Psoas muscle (tissue), 7 donors: ENCODE measurements at regions not wholly inside any gene's neighbourhood (a gene's known extent, or its start where the extent isn't known, plus 50 kb on each side); places are given as distances from the start of the nearest gene placed in this dataset.

ENCODE experiments used
- ATAC-seq, 4 donors: fragments of 200-7000 bp; cut with Tn5 transposase; one replicate each; pipeline ENCODE4 v1.9.1; 2020; ENCODE audit warnings: moderate library complexity in 3 of 4, mild to moderate bottlenecking in 2 of 4
- DNase-seq, 2 donors: peaks; one replicate each; pipeline ENCODE4 v3.0.0-alpha.2; 2020
- H3K27ac ChIP-seq: fragments of 200-600 bp; one replicate; pipeline ENCODE4 v1.8.0; 2022
- H3K27me3 ChIP-seq, 3 donors: fragments of 200-600 bp in 1 of 3; one replicate each; pipeline versions ENCODE4 v1.6.1 to v1.8.0; 2013 to 2022; ENCODE audit warnings: low read length in 2 of 3, mild to moderate bottlenecking in 2 of 3, moderate library complexity in 1 of 3; ENCODE audit not compliant: insufficient read depth in 3 of 3
- H3K36me3 ChIP-seq, 2 donors: fragments of 200-600 bp in 1 of 2; one replicate each; pipeline versions ENCODE4 v1.6.1 to v1.8.0; 2013 to 2022; ENCODE audit warnings: low read depth in 1 of 2, mild to moderate bottlenecking in 1 of 2, moderate library complexity in 1 of 2; ENCODE audit not compliant: insufficient read depth in 1 of 2
- H3K4me1 ChIP-seq: fragments of 200-600 bp; one replicate; pipeline ENCODE4 v1.8.0; 2022
- H3K4me3 ChIP-seq: fragments of 200-600 bp; one replicate; pipeline ENCODE4 v1.8.0; 2022; ENCODE audit warnings: mild to moderate bottlenecking
- H3K9me3 ChIP-seq: fragments of 200-600 bp; one replicate; pipeline ENCODE4 v1.8.0; 2022
- CTCF ChIP-seq: fragments of 200-600 bp; IDR thresholded peaks from one replicate; pipeline ENCODE4 v1.8.0; 2022; ENCODE audit warnings: antibody characterized with exemption
- WGBS, 3 donors: extraction: QIAGEN DNeasy Blood & Tissue Kit; methylation state at CpG; one replicate each; pipeline versions ENCODE4 v1.1.6 to v1.1.7; 2013; 5-methylcytosine and 5-hydroxymethylcytosine counted together
- intact Hi-C, 2 donors: fragments of 100-400 bp; cut with DNase I; formaldehyde crosslinking; loops; one replicate each; pipeline versions ENCODE4 v1.11.0 to v1.14.2; 2022
- donor health status: healthy with polysubstance abuse.
- donor health status: DM: no; HTN: no; CAD: no; lungs with moderate emphysema.
- donor health status: Bipolar disorder and iron deficiency.
- donor health status: healthy.
- donor health status: DM: yes; HTN: yes; CAD: no.
- donor health status: DM: no; HTN: no; CAD: no.
- donor health status: DM: yes; HTN: yes; CAD: no.

GRCh38 chr3:166243511-166243910 lies 406.3 kb upstream of the BCHE start:
- intact Hi-C loops: no loop called here
- no peak for TF ChIP-seq CTCF
- DNase-seq (no peak), ATAC-seq (no peak)
- Histone ChIP-seq H3K27me3 (no peaks in the 10 kb centered on the region), H3K4me3 (no peak overlapping the region), H3K9me3 (no peaks in the 10 kb centered on the region), H3K27ac (no peak overlapping the region), H3K36me3 (no peaks in the 10 kb centered on the region), H3K4me1 (no peaks in the 10 kb centered on the region)

- ATAC-seq: no peak
- H3K36me3 ChIP-seq: no peaks in the 10 kb centered on the region
- no peak for TF ChIP-seq CTCF
- H3K4me1 ChIP-seq: no peaks in the 10 kb centered on the region
- intact Hi-C loops: no loop called here
- H3K9me3 ChIP-seq: no peaks in the 10 kb centered on the region
- H3K4me3 ChIP-seq: no peak overlapping the region
- no peak for DNase-seq
- no peak overlapping the region for H3K27ac ChIP-seq
- WGBS, 3 donors: 82 to 87% (median 82%) methylated on average over 3 of the region's 3 CpGs
- no peaks in the 10 kb centered on the region for H3K27me3 ChIP-seq
Measured at GRCh38 chr3:166223120-166223519, 385.9 kb upstream of the BCHE start.

GRCh38 chr3:166211451-166211850 lies 374.2 kb upstream of the BCHE start:
- ATAC-seq (no peak), DNase-seq (no peak)
- TF ChIP-seq CTCF: no peak
- 26 to 41% (median 27%) methylated on average over 4 of the region's 4 CpGs for WGBS, 3 donors
- no peaks in the 10 kb centered on the region for H3K9me3 ChIP-seq
- H3K4me1 ChIP-seq: no peaks in the 10 kb centered on the region
- H3K27me3 ChIP-seq: no peaks in the 10 kb centered on the region
- intact Hi-C loops: no loop called here
- H3K27ac ChIP-seq: no peak overlapping the region
- no peaks in the 10 kb centered on the region for H3K36me3 ChIP-seq
- H3K4me3 ChIP-seq: no peak overlapping the region

- no peaks in the 10 kb centered on the region for H3K27me3 ChIP-seq
- intact Hi-C loops: no loop called here
- TF ChIP-seq CTCF: no peak
- H3K4me3 ChIP-seq: no peak overlapping the region
- H3K4me1 ChIP-seq: no peaks in the 10 kb centered on the region
- 65 to 77% (median 68%) methylated on average over 1 of the region's 1 CpG for WGBS, 3 donors
- ATAC-seq (no peak), DNase-seq (no peak)
- H3K36me3 ChIP-seq: no peaks in the 10 kb centered on the region
- H3K9me3 ChIP-seq: no peaks in the 10 kb centered on the region
- no peak overlapping the region for H3K27ac ChIP-seq
Measured at GRCh38 chr3:166209701-166210100, 372.5 kb upstream of the BCHE start.

GRCh38 chr3:166205158-166205557 lies 367.9 kb upstream of the BCHE start:
- no peak for TF ChIP-seq CTCF
- DNase-seq (no peak), ATAC-seq (no peak)
- WGBS, 3 donors: 79 to 88% (median 79%) methylated on average over 7 of the region's 7 CpGs
- Histone ChIP-seq H3K4me3 (no peak overlapping the region), H3K36me3 (no peaks in the 10 kb centered on the region), H3K27me3 (no peaks in the 10 kb centered on the region), H3K27ac (no peak overlapping the region), H3K4me1 (no peaks in the 10 kb centered on the region), H3K9me3 (no peaks in the 10 kb centered on the region)
- intact Hi-C loops: no loop called here
